Mesendoderm (in vitro differentiated cells): ENCODE measurements at regions not wholly inside any gene's neighbourhood (a gene's known extent, or its start where the extent isn't known, plus 50 kb on each side); places are given as distances from the start of the nearest gene placed in this dataset.

ENCODE experiments used
- DNase-seq: peaks from one replicate; pipeline ENCODE4 v3.0.0; 2013
- H2AK5ac ChIP-seq: 2 replicates; pipeline ENCODE4 v1.6.1; 2013; ENCODE audit warnings: low read length, inconsistent platforms
- H2BK120ac ChIP-seq: 2 replicates; pipeline ENCODE4 v1.6.1; 2013; ENCODE audit warnings: low read depth, mild to moderate bottlenecking, low read length, moderate library complexity, mixed read lengths
- H2BK15ac ChIP-seq: replicated peaks from 2 replicates; pipeline ENCODE4 v1.6.1; 2013; ENCODE audit warnings: low read depth, mild to moderate bottlenecking, moderate library complexity
- H2BK5ac ChIP-seq: 2 replicates; pipeline ENCODE4 v1.6.1; 2013; ENCODE audit warnings: low read length, inconsistent platforms
- H3K18ac ChIP-seq: 2 replicates; pipeline ENCODE4 v1.6.1; 2013; ENCODE audit warnings: mild to moderate bottlenecking, low read length, mixed read lengths
- H3K23ac ChIP-seq: one replicate; pipeline ENCODE4 v1.6.1; 2013; ENCODE audit warnings: low read length
- H3K27ac ChIP-seq: 2 replicates; pipeline ENCODE4 v1.5.1; 2013; ENCODE audit warnings: low read depth, mild to moderate bottlenecking, inconsistent platforms, low read length, moderate library complexity
- H3K27me3 ChIP-seq: 2 replicates; pipeline ENCODE4 v1.6.1; 2013; ENCODE audit warnings: low read length, control low read depth, mild to moderate bottlenecking, inconsistent platforms; ENCODE audit not compliant: insufficient read depth, poor library complexity
- H3K36me3 ChIP-seq: 2 replicates; pipeline ENCODE4 v1.6.1; 2013; ENCODE audit warnings: low read length, inconsistent platforms; ENCODE audit not compliant: control insufficient read depth, insufficient read depth
- H3K4ac ChIP-seq: one replicate; pipeline ENCODE4 v1.6.1; 2013; ENCODE audit warnings: low read depth, mild to moderate bottlenecking, low read length, moderate library complexity
- H3K4me1 ChIP-seq: 2 replicates; pipeline ENCODE4 v1.6.1; 2013; ENCODE audit warnings: low read depth, low read length, inconsistent platforms; ENCODE audit not compliant: control insufficient read depth
- H3K4me2 ChIP-seq: 2 replicates; pipeline ENCODE4 v1.6.1; 2013; ENCODE audit warnings: low read length
- H3K4me3 ChIP-seq: 2 replicates; pipeline ENCODE4 v1.5.1; 2013; ENCODE audit warnings: mild to moderate bottlenecking, low read length
- H3K56ac ChIP-seq: one replicate; pipeline ENCODE4 v1.6.1; 2013; ENCODE audit warnings: low read length
- H3K79me1 ChIP-seq: 2 replicates; pipeline ENCODE4 v1.6.1; 2013; ENCODE audit warnings: low read length, inconsistent platforms
- H3K79me2 ChIP-seq: 2 replicates; pipeline ENCODE4 v1.6.1; 2013; ENCODE audit warnings: mild to moderate bottlenecking, low read length; ENCODE audit not compliant: control insufficient read depth, insufficient read depth
- H3K9ac ChIP-seq: 2 replicates; pipeline ENCODE4 v1.6.1; 2013; ENCODE audit warnings: low read length, inconsistent platforms
- H4K5ac ChIP-seq: one replicate; pipeline ENCODE4 v1.6.1; 2013; ENCODE audit warnings: low read length
- H4K8ac ChIP-seq: one replicate; pipeline ENCODE4 v1.6.1; 2013; ENCODE audit warnings: low read depth, mild to moderate bottlenecking, control low read depth, low read length, moderate library complexity
- WGBS: extraction: QIAGEN DNeasy Blood & Tissue Kit; methylation state at CpG from one replicate; pipeline ENCODE4 v1.1.7; 2013; ENCODE audit warnings: low lambda C conversion rate, missing lambda C conversion rate; ENCODE audit not compliant: insufficient coverage; ENCODE audit errors: extremely low coverage; 5-methylcytosine and 5-hydroxymethylcytosine counted together

GRCh38 chr5:45062044-45062443 is 253.3 kb downstream of the MRPS30 start:
- Histone ChIP-seq H3K27me3 (no peaks in the 10 kb centered on the region), H3K4ac (no peak overlapping the region), H4K5ac (no peak overlapping the region), H3K4me1 (no peaks in the 10 kb centered on the region), H2BK5ac (no peak overlapping the region), H2BK15ac (no peak overlapping the region), H3K18ac (no peak overlapping the region), H3K79me2 (no peaks in the 10 kb centered on the region), H3K23ac (no peak overlapping the region), H3K9ac (no peak overlapping the region), H3K36me3 (no peaks in the 10 kb centered on the region), H4K8ac (no peak overlapping the region), H3K4me2 (no peak overlapping the region), H2BK120ac (no peak overlapping the region), H3K79me1 (no peaks in the 10 kb centered on the region), H3K56ac (no peak overlapping the region), H2AK5ac (no peak overlapping the region), H3K27ac (no peak overlapping the region), H3K4me3 (no peak overlapping the region)
- DNase-seq: no peak

- Histone ChIP-seq H2AK5ac (no peak overlapping the region), H3K4me2 (no peak overlapping the region), H3K27me3 (no peaks in the 10 kb centered on the region), H3K27ac (no peak overlapping the region), H3K23ac (no peak overlapping the region), H3K4me3 (no peak overlapping the region), H2BK15ac (no peak overlapping the region), H2BK120ac (no peak overlapping the region), H3K36me3 (no peaks in the 10 kb centered on the region), H3K4me1 (no peaks in the 10 kb centered on the region), H3K18ac (no peak overlapping the region), H4K5ac (no peak overlapping the region), H2BK5ac (no peak overlapping the region), H3K79me1 (no peaks in the 10 kb centered on the region), H3K79me2 (no peaks in the 10 kb centered on the region), H3K56ac (no peak overlapping the region), H3K9ac (no peak overlapping the region), H4K8ac (no peak overlapping the region), H3K4ac (no peak overlapping the region)
- whole genome bisulfite sequencing: no CpG with 5 or more reads among the region's 2 CpGs
- no peak for DNase-seq
Measured at GRCh38 chr5:45081082-45081481, 272.3 kb downstream of the MRPS30 start.

GRCh38 chr5:45089870-45090269 is 281.1 kb downstream of the MRPS30 start:
- no peaks in the 10 kb centered on the region for H3K79me1 ChIP-seq

GRCh38 chr5:45093377-45093776 is 284.6 kb downstream of the MRPS30 start:
- no peak overlapping the region for H3K4ac ChIP-seq
- no peak overlapping the region for H3K23ac ChIP-seq
- no CpG with 5 or more reads among the region's 1 CpG for WGBS
- H3K27ac ChIP-seq: no peak overlapping the region
- no peak overlapping the region for H3K18ac ChIP-seq
- no peaks in the 10 kb centered on the region for H3K36me3 ChIP-seq
- H2AK5ac ChIP-seq: no peak overlapping the region
- no peaks in the 10 kb centered on the region for H3K4me1 ChIP-seq
- no peak overlapping the region for H2BK120ac ChIP-seq
- H2BK15ac ChIP-seq: no peak overlapping the region
- H3K9ac ChIP-seq: no peak overlapping the region
- no peak overlapping the region for H4K8ac ChIP-seq
- no peak overlapping the region for H3K4me2 ChIP-seq
- no peak overlapping the region for H2BK5ac ChIP-seq
- no peaks in the 10 kb centered on the region for H3K79me2 ChIP-seq
- no peak overlapping the region for H3K4me3 ChIP-seq
- H3K27me3 ChIP-seq: no peaks in the 10 kb centered on the region
- H3K56ac ChIP-seq: no peak overlapping the region
- H3K79me1 ChIP-seq: no peaks in the 10 kb centered on the region
- no peak for DNase-seq
- H4K5ac ChIP-seq: no peak overlapping the region

More at GRCh38 chr5:45089870-45090269, 281.1 kb downstream of the MRPS30 start:
- no peaks in the 10 kb centered on the region for H3K4me1 ChIP-seq
- H2AK5ac ChIP-seq: no peak overlapping the region
- H2BK120ac ChIP-seq: no peak overlapping the region
- H3K18ac ChIP-seq: no peak overlapping the region
- no peak overlapping the region for H3K9ac ChIP-seq
- no peak overlapping the region for H2BK15ac ChIP-seq
- no peak overlapping the region for H4K8ac ChIP-seq
- H4K5ac ChIP-seq: no peak overlapping the region
- no peak overlapping the region for H3K27ac ChIP-seq
- H3K36me3 ChIP-seq: no peaks in the 10 kb centered on the region
- DNase-seq: peak; percentile 34
- H2BK5ac ChIP-seq: no peak overlapping the region
- no peak overlapping the region for H3K4me2 ChIP-seq
- H3K27me3 ChIP-seq: no peaks in the 10 kb centered on the region
- no peaks in the 10 kb centered on the region for H3K79me2 ChIP-seq
- H3K4ac ChIP-seq: no peak overlapping the region
- H3K56ac ChIP-seq: no peak overlapping the region
- no CpG with 5 or more reads among the region's 1 CpG for WGBS
- no peak overlapping the region for H3K4me3 ChIP-seq
- no peak overlapping the region for H3K23ac ChIP-seq

GRCh38 chr5:45094876-45095440 is 286.2 kb downstream of the MRPS30 start:
- H3K4me3 ChIP-seq: no peak overlapping the region
- H2BK120ac ChIP-seq: no peak overlapping the region
- H3K27ac ChIP-seq: no peak overlapping the region
- no CpG with 5 or more reads among the region's 4 CpGs for WGBS
- no peak overlapping the region for H2BK15ac ChIP-seq
- H3K36me3 ChIP-seq: no peaks in the 10 kb centered on the region
- H3K9ac ChIP-seq: no peak overlapping the region
- no peak overlapping the region for H4K5ac ChIP-seq
- no peak overlapping the region for H2AK5ac ChIP-seq
- no peak overlapping the region for H3K18ac ChIP-seq
- no peak overlapping the region for H3K23ac ChIP-seq
- H4K8ac ChIP-seq: no peak overlapping the region
- no peaks in the 10 kb centered on the region for H3K4me1 ChIP-seq
- H3K27me3 ChIP-seq: no peaks in the 10 kb centered on the region
- H3K56ac ChIP-seq: no peak overlapping the region
- H3K79me2 ChIP-seq: no peaks in the 10 kb centered on the region
- H3K4ac ChIP-seq: no peak overlapping the region
- H2BK5ac ChIP-seq: no peak overlapping the region
- H3K4me2 ChIP-seq: no peak overlapping the region
- no peak for DNase-seq
- H3K79me1 ChIP-seq: no peaks in the 10 kb centered on the region

GRCh38 chr5:45098483-45098882 is 289.7 kb downstream of the MRPS30 start:
- Histone ChIP-seq H2BK5ac (no peak overlapping the region), H2BK15ac (no peak overlapping the region), H3K18ac (no peak overlapping the region), H3K27ac (no peak overlapping the region), H2BK120ac (no peak overlapping the region), H3K36me3 (no peaks in the 10 kb centered on the region), H3K56ac (no peak overlapping the region), H3K4me3 (no peak overlapping the region), H3K4me2 (no peak overlapping the region), H3K23ac (no peak overlapping the region), H4K5ac (no peak overlapping the region), H3K4me1 (no peaks in the 10 kb centered on the region), H4K8ac (no peak overlapping the region), H2AK5ac (no peak overlapping the region), H3K9ac (no peak overlapping the region), H3K79me1 (no peaks in the 10 kb centered on the region), H3K27me3 (no peaks in the 10 kb centered on the region), H3K4ac (no peak overlapping the region), H3K79me2 (no peaks in the 10 kb centered on the region)
- no CpG with 5 or more reads among the region's 3 CpGs for WGBS
- no peak for DNase-seq
